Upper lobe of left lung (tissue), 6 donors: ENCODE measurements at regions not wholly inside any gene's neighbourhood (a gene's known extent, or its start where the extent isn't known, plus 50 kb on each side); places are given as distances from the start of the nearest gene placed in this dataset.
"Not testable (repeated sequence)": the region's sequence is repeated elsewhere in the genome, so short reads cannot be mapped to it uniquely, and the experiment has no call there.

Source experiments
- ATAC-seq, 2 donors: fragments of 200-7000 bp; cut with Tn5 transposase; one replicate each; pipeline ENCODE4 v1.9.1; 2022; ENCODE audit warnings: mild to moderate bottlenecking in 2 of 2, moderate library complexity in 2 of 2; ENCODE audit not compliant: low FRiP score in 2 of 2
- DNase-seq, 2 donors: peaks; one replicate each; pipeline ENCODE4 v3.0.0-alpha.2; 2019 to 2020
- H3K27ac ChIP-seq, 4 donors: fragments of 200-600 bp; sonication (generic); one replicate each; pipeline ENCODE4 v1.5.1; 2016 to 2019
- H3K27me3 ChIP-seq, 4 donors: fragments of 200-600 bp; sonication (generic); one replicate each; pipeline ENCODE4 v1.5.1; 2017 to 2019
- H3K36me3 ChIP-seq, 4 donors: fragments of 200-600 bp; sonication (generic); one replicate each; pipeline ENCODE4 v1.5.1; 2016 to 2019
- H3K4me1 ChIP-seq, 4 donors: fragments of 200-600 bp; sonication (generic); one replicate each; pipeline ENCODE4 v1.5.1; 2018 to 2019
- H3K4me3 ChIP-seq, 4 donors: fragments of 200-600 bp; sonication (generic); one replicate each; pipeline ENCODE4 v1.5.1; 2017 to 2019; ENCODE audit warnings: mild to moderate bottlenecking in 2 of 4, moderate library complexity in 1 of 4
- H3K9me3 ChIP-seq, 4 donors: fragments of 200-600 bp; sonication (generic); one replicate each; pipeline ENCODE4 v1.5.1; 2018 to 2019
- EP300 ChIP-seq, 4 donors: sonication (generic); formaldehyde crosslinking; IDR thresholded peaks; one replicate each; pipeline ENCODE4 v1.5.1; 2017; ENCODE audit warnings: antibody characterized with exemption in 4 of 4, control low read depth in 2 of 4
- POLR2A ChIP-seq, 4 donors: fragments of 450-650 bp; IDR thresholded peaks; one replicate each; pipeline ENCODE4 v1.5.1; 2016 to 2017; ENCODE audit warnings: antibody characterized with exemption in 4 of 4, mild to moderate bottlenecking in 2 of 4
- POLR2AphosphoS5 ChIP-seq, 2 donors: sonication (generic); formaldehyde crosslinking; IDR thresholded peaks; one replicate each; pipeline ENCODE4 v1.5.1; 2017; ENCODE audit warnings: antibody characterized with exemption in 2 of 2
- WGBS, 2 donors: methylation state at CpG; one replicate each; pipeline ENCODE4 v1.1.5; 2017 to 2018; 5-methylcytosine and 5-hydroxymethylcytosine counted together
- TF ChIP-seq, protein P1 (sequence below), 6 experiments: fragments of 450-650 bp in 4 of 6; fragments of 200-600 bp in 2 of 6; sonication (generic) in 2 of 6; IDR thresholded peaks; one replicate each; pipeline ENCODE4 v1.5.1; 2016 to 2019; ENCODE audit warnings: antibody characterized with exemption in 6 of 6
- donor health status: DM: no; HTN: no; CAD: no; lungs with moderate emphysema.
- donor health status: DM: no; HTN: yes; CAD: no; lungs with severe emphysema.

DNA sequence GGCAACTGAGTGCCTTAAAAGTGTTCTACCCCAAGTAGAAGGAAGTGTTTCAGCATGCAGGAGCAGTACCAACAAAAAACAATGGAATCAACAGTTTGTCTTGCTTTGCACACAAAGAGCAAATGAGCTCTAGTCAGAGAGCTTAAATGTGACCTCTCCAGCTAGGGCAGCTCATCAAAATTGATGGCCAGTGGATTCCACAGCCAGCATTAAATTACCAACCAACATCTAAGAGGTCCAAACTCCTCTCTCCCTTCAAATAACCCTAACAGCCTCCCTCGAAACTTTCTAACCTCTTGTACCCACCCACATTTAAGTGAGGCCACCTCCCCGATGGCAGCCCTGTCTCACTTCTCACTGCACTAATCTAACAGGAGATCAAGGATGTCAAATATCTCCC, 219.9 kb downstream of the CHIC2 start:
- Histone ChIP-seq H3K9me3 (no peaks in the 10 kb centered on the region), H3K4me1 (no peaks in the 10 kb centered on the region), H3K27ac (no peak overlapping the region), H3K36me3 (no peaks in the 10 kb centered on the region), H3K4me3 (no peak overlapping the region), H3K27me3 (no peaks in the 10 kb centered on the region)
- DNase-seq (no peak), ATAC-seq (no peak)
- TF ChIP-seq POLR2AphosphoS5 (IDR thresholded peaks at IDR 0.05) (no peak), POLR2A (IDR thresholded peaks at IDR 0.05) (no peak), EP300 (IDR thresholded peaks at IDR 0.05) (no peak)
- TF ChIP-seq, protein P1, sequence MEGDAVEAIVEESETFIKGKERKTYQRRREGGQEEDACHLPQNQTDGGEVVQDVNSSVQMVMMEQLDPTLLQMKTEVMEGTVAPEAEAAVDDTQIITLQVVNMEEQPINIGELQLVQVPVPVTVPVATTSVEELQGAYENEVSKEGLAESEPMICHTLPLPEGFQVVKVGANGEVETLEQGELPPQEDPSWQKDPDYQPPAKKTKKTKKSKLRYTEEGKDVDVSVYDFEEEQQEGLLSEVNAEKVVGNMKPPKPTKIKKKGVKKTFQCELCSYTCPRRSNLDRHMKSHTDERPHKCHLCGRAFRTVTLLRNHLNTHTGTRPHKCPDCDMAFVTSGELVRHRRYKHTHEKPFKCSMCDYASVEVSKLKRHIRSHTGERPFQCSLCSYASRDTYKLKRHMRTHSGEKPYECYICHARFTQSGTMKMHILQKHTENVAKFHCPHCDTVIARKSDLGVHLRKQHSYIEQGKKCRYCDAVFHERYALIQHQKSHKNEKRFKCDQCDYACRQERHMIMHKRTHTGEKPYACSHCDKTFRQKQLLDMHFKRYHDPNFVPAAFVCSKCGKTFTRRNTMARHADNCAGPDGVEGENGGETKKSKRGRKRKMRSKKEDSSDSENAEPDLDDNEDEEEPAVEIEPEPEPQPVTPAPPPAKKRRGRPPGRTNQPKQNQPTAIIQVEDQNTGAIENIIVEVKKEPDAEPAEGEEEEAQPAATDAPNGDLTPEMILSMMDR (IDR thresholded peaks at IDR 0.05): no peak
- 67 to 79% methylated on average over 2 of the region's 2 CpGs for WGBS, 2 donors

DNA sequence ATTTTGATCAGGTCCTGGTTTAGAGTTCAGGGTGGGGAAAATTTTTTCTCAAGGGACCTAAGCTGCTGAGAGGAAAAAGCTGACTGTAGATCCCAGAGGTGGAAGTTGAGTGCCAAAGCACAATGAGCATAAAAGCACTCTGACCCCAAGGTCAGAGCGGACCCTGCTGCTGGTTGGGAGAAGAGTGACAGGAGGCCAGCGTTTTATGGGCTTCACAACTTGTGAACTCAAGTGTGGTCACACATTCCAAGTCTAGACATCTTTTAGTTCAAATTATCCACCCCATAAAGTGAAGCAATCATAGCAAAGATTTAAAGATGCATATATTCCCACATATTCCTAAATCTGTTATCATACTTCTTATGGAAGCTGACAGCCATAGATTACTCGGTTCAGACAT, 220.3 kb downstream of the CHIC2 start:
- H3K27me3 ChIP-seq: no peaks in the 10 kb centered on the region
- TF ChIP-seq POLR2A (IDR thresholded peaks at IDR 0.05) (no peak), POLR2AphosphoS5 (IDR thresholded peaks at IDR 0.05) (no peak), EP300 (IDR thresholded peaks at IDR 0.05) (no peak)
- TF ChIP-seq, protein P1 (IDR thresholded peaks at IDR 0.05): no peak
- H3K4me3 ChIP-seq: no peak overlapping the region
- DNase-seq (no peak), ATAC-seq (no peak)
- WGBS, 2 donors: 66 to 77% methylated on average over 3 of the region's 3 CpGs
- no peak overlapping the region for H3K27ac ChIP-seq
- no peaks in the 10 kb centered on the region for H3K4me1 ChIP-seq
- no peaks in the 10 kb centered on the region for H3K9me3 ChIP-seq
- H3K36me3 ChIP-seq: no peaks in the 10 kb centered on the region

DNA sequence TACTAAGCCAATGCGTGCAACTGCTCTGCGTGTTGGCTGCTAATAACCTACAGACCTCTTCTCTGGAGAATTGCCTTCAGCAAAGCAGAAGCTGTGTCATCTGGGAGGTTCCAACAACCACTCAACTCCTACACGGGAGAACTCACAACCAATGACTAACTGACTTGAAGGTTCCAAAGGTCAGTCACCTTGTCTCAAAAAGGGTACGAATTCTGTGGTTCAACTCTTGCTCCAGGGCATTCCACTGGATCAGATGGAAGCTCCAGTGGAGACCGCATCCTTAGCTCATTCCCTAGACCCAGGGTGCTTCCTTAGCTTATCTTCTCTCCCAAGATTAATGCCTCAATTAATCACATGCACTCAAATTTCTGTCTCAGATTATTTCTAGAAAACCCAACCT, 222.7 kb downstream of the CHIC2 start:
- TF ChIP-seq POLR2AphosphoS5 (IDR thresholded peaks at IDR 0.05) (no peak), EP300 (IDR thresholded peaks at IDR 0.05) (no peak), POLR2A (IDR thresholded peaks at IDR 0.05) (no peak)
- TF ChIP-seq, protein P1 (IDR thresholded peaks at IDR 0.05): no peak
- no peaks in the 10 kb centered on the region for H3K27me3 ChIP-seq
- H3K4me1 ChIP-seq: no peaks in the 10 kb centered on the region
- DNase-seq (no peak), ATAC-seq (no peak)
- peaks cover 0 to 6% (median 2%) of the 10 kb centered on the region in 4 donors for H3K9me3 ChIP-seq
- H3K36me3 ChIP-seq: no peaks in the 10 kb centered on the region
- 97 to 98% methylated on average over 5 of the region's 5 CpGs for WGBS, 2 donors
- no peak overlapping the region for H3K27ac ChIP-seq
- H3K4me3 ChIP-seq: no peak overlapping the region

DNA sequence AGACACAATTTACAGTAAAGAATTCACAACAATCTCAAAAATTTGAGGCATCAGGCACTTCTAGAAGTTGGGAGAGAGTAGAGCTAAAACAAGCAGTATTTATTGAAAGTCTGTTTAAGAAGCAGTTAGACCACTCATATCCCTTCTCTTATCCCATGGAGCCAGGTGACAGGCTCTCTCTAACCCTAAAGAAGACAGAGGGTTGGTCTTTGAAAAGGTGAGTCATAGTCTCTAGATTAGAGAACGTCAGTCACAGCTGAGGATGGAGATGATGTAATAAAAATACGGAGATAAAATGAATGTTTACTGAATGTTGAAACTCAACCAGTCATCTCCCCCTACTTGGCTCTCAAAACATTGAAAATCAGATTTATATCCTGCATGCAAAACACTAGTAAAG, 223.8 kb downstream of the CHIC2 start:
- peaks cover 0 to 6% (median 2%) of the 10 kb centered on the region in 4 donors for H3K9me3 ChIP-seq
- H3K27me3 ChIP-seq: no peaks in the 10 kb centered on the region
- no peak overlapping the region for H3K4me3 ChIP-seq
- 48 to 62% methylated on average over 2 of the region's 2 CpGs for WGBS, 2 donors
- H3K27ac ChIP-seq: no peak overlapping the region
- no peaks in the 10 kb centered on the region for H3K36me3 ChIP-seq
- TF ChIP-seq POLR2AphosphoS5 (IDR thresholded peaks at IDR 0.05) (no peak), POLR2A (IDR thresholded peaks at IDR 0.05) (no peak), EP300 (IDR thresholded peaks at IDR 0.05) (no peak)
- TF ChIP-seq, protein P1 (IDR thresholded peaks at IDR 0.05): no peak
- ATAC-seq (no peak), DNase-seq (no peak)
- no peaks in the 10 kb centered on the region for H3K4me1 ChIP-seq

DNA sequence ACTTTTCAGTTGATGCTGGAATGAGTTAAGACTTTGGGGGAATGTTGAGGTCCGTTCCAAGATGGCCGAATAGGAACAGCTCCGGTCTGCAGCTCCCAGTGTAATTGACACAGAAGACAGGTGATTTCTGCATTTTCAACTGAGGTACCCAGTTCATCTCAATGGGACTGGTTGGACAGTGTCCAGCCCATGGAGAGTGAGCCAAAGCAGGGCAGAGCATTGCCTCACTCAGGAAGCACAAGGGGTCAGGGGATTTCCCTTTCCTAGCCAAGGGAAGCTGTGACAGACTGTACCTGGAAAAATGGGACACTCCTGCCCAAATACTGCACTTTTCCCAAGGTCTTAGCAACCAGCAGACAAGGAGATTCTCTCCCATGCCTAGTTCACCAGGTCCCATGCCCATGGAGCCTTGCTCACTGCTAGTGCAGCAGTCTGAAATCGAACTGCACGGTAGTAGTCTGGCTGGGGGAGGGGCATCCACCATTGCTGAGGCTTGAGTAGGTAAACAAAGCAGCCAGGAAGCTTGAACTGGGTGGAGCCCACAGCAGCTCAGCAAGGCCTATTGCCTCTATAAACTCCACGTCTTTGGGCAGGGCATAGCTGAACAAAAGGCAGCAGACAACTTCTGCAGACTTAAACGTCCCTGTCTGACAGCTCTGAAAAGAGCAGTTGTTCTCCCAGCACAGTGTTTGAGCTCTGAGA, 231.0 kb downstream of the CHIC2 start:
- not testable (repeated sequence) for H3K27ac ChIP-seq, H3K36me3 ChIP-seq, H3K27me3 ChIP-seq, H3K4me3 ChIP-seq, ATAC-seq, DNase-seq, H3K4me1 ChIP-seq
- peaks cover 0 to 17% (median 16%) of the 10 kb centered on the region in 4 donors for H3K9me3 ChIP-seq
- WGBS, 2 donors: 74 to 81% methylated on average over 7 of the region's 7 CpGs
